CD4-positive, alpha-beta T cell treated with Interleukin-15 for 1 hour (primary cell): ENCODE measurements at regions not wholly inside any gene's neighbourhood (a gene's known extent, or its start where the extent isn't known, plus 50 kb on each side); places are given as distances from the start of the nearest gene placed in this dataset.
"Not testable (repeated sequence)": the region's sequence is repeated elsewhere in the genome, so short reads cannot be mapped to it uniquely, and the experiment has no call there.

Experiments
- DNase-seq: peaks from one replicate; pipeline ENCODE4 v3.0.0-alpha.2; 2020

- DNase-seq, result no peak
Measured at GRCh38 chr4:116101321-116101720, 984.1 kb downstream of the TRAM1L1 start.

- no peak for DNase-seq
Measured at GRCh38 chr4:116099596-116099995, 985.8 kb downstream of the TRAM1L1 start.

- not testable (repeated sequence) for DNase-seq
Measured at GRCh38 chr4:116097353-116097752, 983.9 kb upstream of the NDST4 start.

- no peak for DNase-seq
Measured at GRCh38 chr4:116092961-116093360, 979.5 kb upstream of the NDST4 start.

- no peak for DNase-seq
Measured at GRCh38 chr4:116088771-116089170, 975.4 kb upstream of the NDST4 start.

GRCh38 chr4:116082808-116083366, 969.5 kb upstream of the NDST4 start:
- DNase-seq, result no peak

GRCh38 chr4:116073051-116073450, 959.6 kb upstream of the NDST4 start:
- DNase-seq, result no peak

- DNase-seq, result no peak
Measured at GRCh38 chr4:116070283-116070682, 956.9 kb upstream of the NDST4 start.

GRCh38 chr4:116066711-116067245, 953.4 kb upstream of the NDST4 start:
- DNase-seq, result no peak

- DNase-seq, result no peak
Measured at GRCh38 chr4:116064331-116064730, 950.9 kb upstream of the NDST4 start.

- DNase-seq, result no peak
Measured at GRCh38 chr4:116059361-116059760, 945.9 kb upstream of the NDST4 start.

GRCh38 chr4:116058129-116058528, 944.7 kb upstream of the NDST4 start:
- no peak for DNase-seq

GRCh38 chr4:116055857-116056827, 942.7 kb upstream of the NDST4 start:
- no peak for DNase-seq

- DNase-seq, result no peak
Measured at GRCh38 chr4:116027311-116027710, 913.9 kb upstream of the NDST4 start.

GRCh38 chr4:116024954-116025708, 911.7 kb upstream of the NDST4 start:
- no peak for DNase-seq

GRCh38 chr4:116023049-116023448, 909.6 kb upstream of the NDST4 start:
- DNase-seq, result no peak

GRCh38 chr4:116020141-116020722, 906.8 kb upstream of the NDST4 start:
- DNase-seq, result no peak

- DNase-seq, result no peak
Measured at GRCh38 chr4:116018831-116019230, 905.4 kb upstream of the NDST4 start.

GRCh38 chr4:116016201-116016600, 902.8 kb upstream of the NDST4 start:
- DNase-seq, result no peak

- no peak for DNase-seq
Measured at GRCh38 chr4:116015549-116015948, 902.1 kb upstream of the NDST4 start.

GRCh38 chr4:116015062-116015461, 901.6 kb upstream of the NDST4 start:
- no peak for DNase-seq

GRCh38 chr4:116010923-116011322, 897.5 kb upstream of the NDST4 start:
- no peak for DNase-seq

GRCh38 chr4:116005806-116006088, 892.3 kb upstream of the NDST4 start:
- DNase-seq, result no peak
